ENCODE measurements at regions not wholly inside any gene's neighbourhood (a gene's known extent, or its start where the extent isn't known, plus 50 kb on each side); places are given as distances from the start of the nearest gene placed in this dataset.

- TF ChIP-seq CTCF (IDR thresholded peaks at IDR 0.05) (peak; percentile 45), POLR2AphosphoS5 (IDR thresholded peaks at IDR 0.05; ENCODE audit: low read depth, low read length) (no peak), SIN3A (IDR thresholded peaks at IDR 0.05; ENCODE audit: borderline replicate concordance, insufficient read depth, low read depth, low read length) (no peak), REST (IDR thresholded peaks at IDR 0.05; ENCODE audit: insufficient read depth in 1 of 2, low read depth in 2 of 2, low read length in 1 of 2) (no peak), TCF7L2 (IDR thresholded peaks at IDR 0.05; ENCODE audit: low read depth, low read length) (no peak)
Measured at GRCh38 chr6:165755583-165755982, 92.5 kb upstream of the PDE10A start.

All from Panc1 (cell line).